Posterior cingulate gyrus (tissue), 11 donors: ENCODE measurements at regions not wholly inside any gene's neighbourhood (a gene's known extent, or its start where the extent isn't known, plus 50 kb on each side); places are given as distances from the start of the nearest gene placed in this dataset.

Source experiments
- DNase-seq, 10 donors: peaks; one replicate each; pipeline versions ENCODE4 v3.0.0 to v3.0.0-alpha.2; 2020 to 2021; ENCODE audit warnings: mixed read lengths in 3 of 10
- intact Hi-C: fragments of 100-400 bp; cut with DNase I; formaldehyde crosslinking; loops from one replicate; pipeline ENCODE4 v1.15.1; 2023

DNA sequence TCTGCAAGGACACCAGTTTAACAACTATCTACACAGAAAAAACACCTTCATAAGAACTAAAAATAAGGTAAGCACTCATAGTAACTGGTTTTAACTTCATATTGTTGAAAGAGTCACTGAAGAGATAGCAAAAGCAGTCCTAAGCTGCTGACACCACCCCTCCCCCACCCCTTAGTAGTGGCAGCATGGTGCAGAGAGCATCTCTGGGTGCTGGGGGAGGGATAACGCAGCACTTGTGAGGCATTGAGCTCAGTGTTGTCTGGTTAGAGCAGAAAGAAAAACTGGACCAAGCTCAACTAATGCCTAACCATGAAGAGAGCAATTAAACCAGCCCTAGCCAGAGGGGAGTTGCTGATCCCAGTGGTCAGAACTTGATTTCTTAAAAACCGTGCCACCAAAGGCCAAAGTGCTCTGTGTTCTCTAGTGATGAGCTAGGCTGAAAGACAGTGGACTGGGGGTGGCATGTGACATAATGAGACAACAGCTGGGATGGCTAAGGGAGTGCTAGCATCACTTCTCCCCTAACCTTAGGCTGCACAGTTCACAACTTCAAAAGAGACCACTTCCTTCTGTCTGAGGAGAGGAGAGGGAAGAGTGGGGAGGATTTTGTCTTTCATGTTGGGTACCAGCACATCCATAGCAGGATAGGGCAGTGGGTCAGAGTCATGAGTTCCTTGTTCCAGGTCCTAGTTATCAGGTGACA lies 669.3 kb downstream of the PDHA2 start:
- DNase-seq, result no peak
- intact Hi-C loops, result no loop called here

DNA sequence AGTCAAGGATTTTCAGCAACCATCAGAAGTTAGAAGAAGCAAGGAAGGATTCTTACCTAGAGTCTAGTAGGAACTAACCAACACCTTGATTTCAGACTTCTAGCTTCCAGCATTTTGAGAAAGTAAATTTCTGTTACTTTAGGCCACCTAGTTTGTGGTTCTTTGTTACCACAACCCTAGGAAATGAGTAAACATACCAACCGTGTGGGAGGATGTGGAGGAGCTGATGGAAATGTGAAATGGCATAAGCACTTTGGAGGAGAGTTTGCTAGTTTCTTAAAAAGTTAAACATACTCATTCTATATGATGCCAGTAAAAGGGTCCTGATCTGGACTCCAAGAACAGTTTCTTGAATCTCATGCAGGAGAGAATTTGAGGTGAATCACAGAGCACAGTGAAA lies 679.4 kb downstream of the PDHA2 start:
- DNase-seq, result no peak
- intact Hi-C loops, result no loop called here

DNA sequence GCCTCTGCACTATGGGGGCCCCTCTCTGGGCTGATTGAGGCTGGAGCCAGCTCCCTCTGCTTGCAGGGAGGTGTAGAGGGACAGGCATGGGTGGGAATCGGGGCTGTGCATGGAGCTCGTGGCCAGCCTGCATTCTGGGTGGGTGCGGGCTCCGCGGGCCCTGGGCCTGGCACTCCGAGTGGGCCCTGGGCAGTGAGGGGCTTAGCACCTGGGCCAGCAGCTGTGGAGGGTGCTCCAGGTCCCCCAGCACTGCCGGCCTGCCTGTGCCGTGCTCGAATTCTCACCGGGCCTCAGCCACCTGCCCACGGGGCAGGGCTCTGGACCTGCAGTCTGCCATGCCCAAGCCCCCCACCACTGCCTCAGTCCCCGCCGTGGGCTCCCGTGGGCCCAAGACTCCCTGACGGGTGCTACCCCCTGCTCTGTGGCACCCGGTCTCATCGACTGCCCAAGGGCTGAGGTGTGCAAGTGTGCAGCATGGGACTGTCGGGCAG lies 681.2 kb downstream of the PDHA2 start:
- DNase-seq, result peak in 4 of 10 donors; percentile 22 to 82 (median 68)
- intact Hi-C loops, result no loop called here

DNA sequence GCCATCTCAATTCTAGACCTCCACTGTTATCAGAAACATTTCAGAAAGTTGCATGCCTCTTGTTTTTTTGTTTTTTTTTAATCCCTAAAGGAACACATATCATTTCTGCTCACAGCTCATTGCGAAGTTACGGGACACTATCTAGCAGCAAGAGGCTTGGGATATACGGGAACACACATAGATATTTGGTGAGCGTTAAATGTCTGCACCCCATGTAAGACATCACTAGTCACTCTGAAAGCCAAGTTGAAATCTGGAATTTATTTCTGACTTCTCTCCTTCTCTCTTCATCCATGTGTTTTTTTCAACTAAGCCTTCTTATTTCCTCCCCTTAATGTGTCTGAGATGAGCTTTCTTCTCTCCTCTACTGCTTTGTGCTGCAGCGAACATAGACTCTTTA lies 683.7 kb downstream of the PDHA2 start:
- DNase-seq, result no peak
- intact Hi-C loops, result no loop called here

GRCh38 chr4:96524311-96524875 lies 684.5 kb downstream of the PDHA2 start:
- intact Hi-C loops, result no loop called here
- DNase-seq, result no peak

DNA sequence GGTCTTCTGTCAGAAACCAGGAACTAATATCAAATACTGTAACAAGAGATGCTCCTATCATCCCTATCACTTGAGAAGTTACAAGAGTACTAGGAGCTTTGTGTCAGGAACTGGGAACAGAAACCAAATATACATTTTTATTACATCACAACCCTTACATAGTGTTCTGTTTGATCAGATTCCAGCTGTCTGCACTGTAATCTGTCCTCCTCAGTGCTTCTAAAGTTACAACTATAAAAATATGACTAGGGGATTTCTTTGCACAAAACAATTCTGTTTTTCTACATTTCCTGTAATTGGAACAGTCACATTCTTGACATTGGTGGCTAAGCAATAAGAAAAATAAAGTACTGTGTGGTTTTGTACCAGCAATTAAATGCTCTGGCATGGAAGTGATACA lies 686.0 kb downstream of the PDHA2 start:
- DNase-seq, result no peak
- intact Hi-C loops, result no loop called here

GRCh38 chr4:96526625-96527024 lies 686.7 kb downstream of the PDHA2 start:
- DNase-seq, result no peak
- intact Hi-C loops, result no loop called here

GRCh38 chr4:96531836-96532235 lies 691.9 kb downstream of the PDHA2 start:
- no peak for DNase-seq
- intact Hi-C loops, result no loop called here

DNA sequence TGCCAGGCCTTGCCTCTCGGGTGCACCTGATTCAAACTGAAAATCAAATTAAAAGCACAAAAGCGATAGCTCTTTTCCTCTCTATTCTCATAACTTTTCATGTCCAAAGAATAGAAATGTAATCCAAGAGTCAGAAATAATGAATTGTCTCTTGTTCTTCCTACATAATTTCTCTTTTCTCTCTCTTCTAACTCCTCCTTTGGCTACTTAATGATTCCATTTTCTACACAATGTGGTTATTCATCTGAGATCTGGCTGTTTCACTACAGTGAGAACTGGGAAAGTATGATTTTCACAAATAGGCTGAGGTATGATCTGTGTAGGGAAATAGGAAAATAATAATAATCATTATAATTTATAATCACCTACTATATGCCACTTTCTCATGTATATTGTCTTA lies 703.5 kb downstream of the PDHA2 start:
- no peak for DNase-seq
- intact Hi-C loops, result no loop called here

DNA sequence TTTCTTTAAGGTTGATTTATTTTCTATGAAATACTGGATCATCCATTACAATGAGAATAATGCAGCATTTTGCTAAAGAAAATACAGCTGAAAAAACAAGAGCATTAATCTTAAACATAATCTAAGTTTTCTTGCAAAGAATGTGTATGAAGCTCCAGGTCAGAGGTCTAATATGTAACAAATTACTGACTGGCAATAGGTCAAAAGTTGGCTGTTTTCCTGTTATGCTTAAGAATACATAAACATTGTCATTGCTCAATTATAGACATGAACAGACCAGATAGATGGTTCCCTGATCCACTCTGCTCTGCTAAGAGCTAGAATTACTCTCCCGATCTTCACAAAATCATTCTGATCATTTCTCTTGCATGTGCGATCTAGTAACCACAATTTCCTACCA lies 718.6 kb downstream of the PDHA2 start:
- DNase-seq, result no peak
- intact Hi-C loops, result no loop called here

DNA sequence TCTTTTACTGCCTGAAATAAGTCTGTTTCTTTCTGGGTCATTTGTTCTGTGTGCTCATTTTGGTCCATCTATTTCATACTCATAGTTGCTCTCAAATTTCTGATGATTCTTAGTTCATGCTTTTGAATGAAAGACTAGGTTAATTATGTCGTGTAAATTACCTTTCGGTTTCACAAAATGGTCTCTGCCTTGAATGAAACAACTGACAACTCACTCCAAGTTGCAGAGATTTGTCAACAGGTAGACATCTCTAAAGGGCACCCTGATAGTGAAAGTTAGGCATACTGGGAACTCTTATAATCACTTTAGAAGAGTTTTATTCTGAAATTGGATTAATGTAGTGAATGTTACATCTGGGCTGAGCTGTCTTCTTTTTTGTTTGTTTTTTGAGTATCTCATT lies 726.9 kb downstream of the PDHA2 start:
- intact Hi-C loops, result no loop called here
- no peak for DNase-seq

GRCh38 chr4:96585304-96585703 lies 745.4 kb downstream of the PDHA2 start:
- no peak for DNase-seq
- intact Hi-C loops, result no loop called here

DNA sequence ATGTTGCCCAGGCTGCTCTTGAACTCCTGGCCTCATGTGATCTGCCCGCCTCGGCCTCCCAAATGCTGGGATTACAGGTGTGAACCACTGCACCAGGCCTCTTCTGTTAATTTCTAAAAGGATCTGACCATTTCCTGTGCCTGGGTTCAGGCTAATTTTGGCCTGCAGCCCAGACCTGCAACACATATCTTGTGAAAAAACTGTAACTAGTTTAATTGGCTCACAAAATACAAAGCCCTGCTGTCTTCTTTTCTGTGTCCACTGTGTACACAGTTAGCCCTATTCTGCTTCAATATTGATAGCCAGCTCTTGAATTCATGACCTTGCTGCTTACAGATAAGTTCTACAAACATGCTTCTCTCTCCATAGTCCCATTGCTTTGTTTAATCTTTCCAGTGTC lies 753.5 kb downstream of the PDHA2 start:
- no peak for DNase-seq
- intact Hi-C loops, result no loop called here

GRCh38 chr4:96598465-96598864 lies 758.6 kb downstream of the PDHA2 start:
- peak in 3 of 10 donors; percentile 38 to 51 (median 51) for DNase-seq
- intact Hi-C loops, result no loop called here

GRCh38 chr4:96599752-96600151 lies 759.9 kb downstream of the PDHA2 start:
- intact Hi-C loops, result no loop called here
- no peak for DNase-seq

DNA sequence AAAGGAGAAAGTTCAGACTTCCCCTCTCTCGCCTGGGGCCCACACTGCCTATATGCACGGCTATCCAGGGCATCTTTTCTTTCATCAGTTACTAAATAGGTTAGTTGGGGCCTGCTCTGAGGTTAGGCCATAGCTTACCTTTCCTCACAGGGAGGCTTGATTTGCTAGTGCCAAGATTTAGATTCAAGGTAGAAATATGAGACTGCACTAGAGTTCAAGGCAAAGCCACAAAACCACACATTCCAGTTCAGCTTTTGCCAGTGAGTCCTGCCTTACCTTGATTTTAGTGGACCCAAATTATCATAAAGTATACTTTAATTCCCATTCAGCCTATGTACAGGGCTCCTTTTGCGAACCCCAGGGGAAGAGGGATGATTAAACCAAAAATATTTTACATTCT lies 762.8 kb downstream of the PDHA2 start:
- DNase-seq, result no peak
- intact Hi-C loops, result no loop called here

GRCh38 chr4:96603641-96604040 lies 763.7 kb downstream of the PDHA2 start:
- intact Hi-C loops, result no loop called here
- DNase-seq, result no peak

- no peak for DNase-seq
- intact Hi-C loops, result no loop called here
Measured at GRCh38 chr4:96606451-96606850, 766.6 kb downstream of the PDHA2 start.

- intact Hi-C loops, result no loop called here
Measured at GRCh38 chr4:96626023-96626422, 786.1 kb downstream of the PDHA2 start.

GRCh38 chr4:96630839-96631238 lies 790.9 kb downstream of the PDHA2 start:
- DNase-seq, result no peak
- intact Hi-C loops, result no loop called here

More at GRCh38 chr4:96626023-96626422, 786.1 kb downstream of the PDHA2 start:
- DNase-seq, result no peak

DNA sequence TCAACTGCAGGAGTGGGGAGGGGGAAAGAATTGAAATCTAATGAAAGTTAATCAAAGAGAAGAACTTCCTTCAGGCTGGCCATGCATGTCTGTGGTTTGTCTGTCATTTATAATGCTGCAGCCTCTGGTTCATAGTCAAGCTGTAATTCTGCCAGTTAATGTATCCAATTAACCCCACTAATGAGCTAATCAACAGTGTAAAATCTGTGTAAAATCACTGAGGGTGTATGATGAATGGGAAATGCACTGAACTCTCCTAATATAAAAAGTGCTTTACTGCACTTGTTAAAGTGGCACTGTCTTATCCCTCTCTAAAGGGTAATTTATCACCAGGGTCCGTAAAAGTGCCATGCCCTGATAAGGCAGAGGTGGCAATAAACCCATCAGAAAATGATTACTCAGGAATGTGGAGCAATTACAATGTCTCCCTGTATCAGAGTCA lies 798.1 kb downstream of the PDHA2 start:
- DNase-seq, result no peak
- intact Hi-C loops, result no loop called here

GRCh38 chr4:96639932-96640331 lies 800.0 kb downstream of the PDHA2 start:
- intact Hi-C loops, result no loop called here
- no peak for DNase-seq
